ENCODE measurements at regions not wholly inside any gene's neighbourhood (a gene's known extent, or its start where the extent isn't known, plus 50 kb on each side); places are given as distances from the start of the nearest gene placed in this dataset.

- TF ChIP-seq SUZ12 (IDR thresholded peaks at IDR 0.05; ENCODE audit: unreplicated experiment) (no peak), USF1 (IDR thresholded peaks at IDR 0.05; ENCODE audit: borderline replicate concordance, extremely low read length, insufficient read depth, low read depth, low read length) (no peak), CTCF (IDR thresholded peaks at IDR 0.05 in 2 of 3, conservative IDR thresholded peaks at IDR 0.05 in 1 of 3; ENCODE audit: control insufficient read depth in 2 of 3, extremely low read depth in 1 of 3, insufficient read depth in 1 of 3, low read depth in 3 of 3, low read length in 3 of 3) (no peak), HDAC6 (IDR thresholded peaks at IDR 0.05; ENCODE audit: unreplicated experiment) (no peak), SRF (IDR thresholded peaks at IDR 0.05; ENCODE audit: low read depth in 2 of 2, low read length in 2 of 2) (no peak), SMC3 (IDR thresholded peaks at IDR 0.05; ENCODE audit: borderline replicate concordance, low read length) (no peak), RAD21 (IDR thresholded peaks at IDR 0.05; ENCODE audit: insufficient read depth, low read depth, low read length) (no peak), RFX5 (IDR thresholded peaks at IDR 0.05; ENCODE audit: low read depth, low read length) (no peak), EZH2 (IDR thresholded peaks at IDR 0.05; ENCODE audit: borderline replicate concordance, control insufficient read depth, low read depth, low read length) (no peak), GABPA (IDR thresholded peaks at IDR 0.05; ENCODE audit: low read depth) (no peak), RCOR1 (conservative IDR thresholded peaks at IDR 0.05; ENCODE audit: low read depth, low read length) (no peak), STAT3 (IDR thresholded peaks at IDR 0.05; ENCODE audit: low read depth, low read length) (no peak)
- TF ChIP-seq, protein P1, sequence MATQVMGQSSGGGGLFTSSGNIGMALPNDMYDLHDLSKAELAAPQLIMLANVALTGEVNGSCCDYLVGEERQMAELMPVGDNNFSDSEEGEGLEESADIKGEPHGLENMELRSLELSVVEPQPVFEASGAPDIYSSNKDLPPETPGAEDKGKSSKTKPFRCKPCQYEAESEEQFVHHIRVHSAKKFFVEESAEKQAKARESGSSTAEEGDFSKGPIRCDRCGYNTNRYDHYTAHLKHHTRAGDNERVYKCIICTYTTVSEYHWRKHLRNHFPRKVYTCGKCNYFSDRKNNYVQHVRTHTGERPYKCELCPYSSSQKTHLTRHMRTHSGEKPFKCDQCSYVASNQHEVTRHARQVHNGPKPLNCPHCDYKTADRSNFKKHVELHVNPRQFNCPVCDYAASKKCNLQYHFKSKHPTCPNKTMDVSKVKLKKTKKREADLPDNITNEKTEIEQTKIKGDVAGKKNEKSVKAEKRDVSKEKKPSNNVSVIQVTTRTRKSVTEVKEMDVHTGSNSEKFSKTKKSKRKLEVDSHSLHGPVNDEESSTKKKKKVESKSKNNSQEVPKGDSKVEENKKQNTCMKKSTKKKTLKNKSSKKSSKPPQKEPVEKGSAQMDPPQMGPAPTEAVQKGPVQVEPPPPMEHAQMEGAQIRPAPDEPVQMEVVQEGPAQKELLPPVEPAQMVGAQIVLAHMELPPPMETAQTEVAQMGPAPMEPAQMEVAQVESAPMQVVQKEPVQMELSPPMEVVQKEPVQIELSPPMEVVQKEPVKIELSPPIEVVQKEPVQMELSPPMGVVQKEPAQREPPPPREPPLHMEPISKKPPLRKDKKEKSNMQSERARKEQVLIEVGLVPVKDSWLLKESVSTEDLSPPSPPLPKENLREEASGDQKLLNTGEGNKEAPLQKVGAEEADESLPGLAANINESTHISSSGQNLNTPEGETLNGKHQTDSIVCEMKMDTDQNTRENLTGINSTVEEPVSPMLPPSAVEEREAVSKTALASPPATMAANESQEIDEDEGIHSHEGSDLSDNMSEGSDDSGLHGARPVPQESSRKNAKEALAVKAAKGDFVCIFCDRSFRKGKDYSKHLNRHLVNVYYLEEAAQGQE (IDR thresholded peaks at IDR 0.05; ENCODE audit: low read depth, low read length): no peak
Measured at GRCh38 chr7:21200503-21200902, 227.4 kb upstream of the SP4 start.
